CD4-positive, alpha-beta T cell treated with Interleukin-4 for 1 hour (primary cell): ENCODE measurements at regions not wholly inside any gene's neighbourhood (a gene's known extent, or its start where the extent isn't known, plus 50 kb on each side); places are given as distances from the start of the nearest gene placed in this dataset.
"Not testable (repeated sequence)": the region's sequence is repeated elsewhere in the genome, so short reads cannot be mapped to it uniquely, and the experiment has no call there.

Experiments
- DNase-seq, 2 donors: peaks; one replicate each; pipeline ENCODE4 v3.0.0-alpha.2; 2020 to 2022

DNA sequence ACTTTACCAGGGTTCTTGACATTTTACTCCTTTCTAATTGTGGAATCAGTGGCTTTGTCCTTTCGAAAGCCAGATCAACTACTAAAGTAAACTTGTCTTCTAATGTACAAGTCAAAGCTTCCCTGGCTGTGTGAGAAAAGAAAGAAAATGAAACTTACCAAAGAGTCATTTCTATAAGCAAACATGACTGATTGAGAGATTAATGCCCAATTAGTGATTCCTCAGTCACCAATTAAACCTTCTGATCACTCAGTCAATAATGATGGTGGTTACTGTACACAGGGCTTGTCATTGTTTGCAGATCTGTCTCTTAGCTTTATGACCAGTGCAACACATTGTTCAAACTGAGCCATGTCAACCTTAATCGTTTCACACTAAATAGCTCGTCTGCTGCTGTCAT is 1168.4 kb upstream of the CITED2 start:
- DNase-seq: no peak

DNA sequence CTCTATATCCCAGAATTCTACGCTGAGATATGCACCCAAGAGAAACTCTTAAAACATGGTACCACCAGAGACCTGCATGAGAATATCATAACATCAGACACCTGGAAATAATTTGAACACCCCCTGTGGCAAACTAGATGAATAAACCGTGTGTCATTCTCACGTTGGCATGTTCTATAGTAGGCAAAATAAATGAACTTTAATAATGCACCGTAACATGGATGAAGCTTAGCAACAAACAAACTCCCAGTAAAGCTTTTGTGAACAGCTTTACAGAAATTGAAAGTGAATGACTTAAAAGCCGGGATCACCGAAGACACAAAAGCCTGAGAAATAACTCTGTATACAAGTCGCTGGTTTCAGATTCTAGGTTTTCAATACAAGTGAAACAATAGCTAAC is 1166.8 kb upstream of the CITED2 start:
- no peak for DNase-seq

DNA sequence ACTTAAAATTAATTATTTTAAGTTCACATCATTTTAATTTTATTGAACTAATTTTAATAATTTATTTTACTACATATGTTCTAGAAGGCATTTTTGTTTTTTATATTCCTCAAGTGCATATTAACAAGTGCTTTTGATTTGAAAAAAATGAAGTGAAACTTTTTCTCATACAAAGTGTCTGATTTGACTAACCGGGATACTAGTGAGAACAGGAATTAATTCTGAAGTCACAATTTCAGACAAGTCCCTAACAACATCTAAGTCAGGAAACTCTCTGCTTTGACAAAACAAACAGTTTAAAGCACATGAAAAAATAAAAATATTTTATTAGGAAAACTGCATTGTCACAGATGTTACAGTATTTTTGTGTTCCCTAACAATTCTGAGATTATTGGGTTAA is 1166.3 kb upstream of the CITED2 start:
- DNase-seq: no peak

DNA sequence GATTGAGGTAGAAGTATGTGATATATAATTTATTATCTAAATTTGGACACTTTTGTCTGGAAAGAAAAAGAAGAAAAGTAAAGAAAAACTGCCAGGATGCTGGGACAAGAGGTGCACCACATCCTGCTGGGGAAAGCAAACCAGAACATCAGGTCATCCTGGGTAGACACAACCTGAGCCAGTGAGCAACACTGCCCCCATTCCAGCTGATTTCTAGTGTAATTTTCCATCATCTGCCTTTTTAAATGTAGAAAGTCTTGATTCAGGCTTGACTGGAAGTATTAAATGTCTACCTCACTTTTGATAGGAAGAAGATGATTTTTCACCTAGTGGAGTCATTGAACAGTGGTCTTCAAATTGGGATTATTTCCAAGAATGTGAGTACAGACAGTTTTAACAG is 1164.5 kb upstream of the CITED2 start:
- no peak for DNase-seq

DNA sequence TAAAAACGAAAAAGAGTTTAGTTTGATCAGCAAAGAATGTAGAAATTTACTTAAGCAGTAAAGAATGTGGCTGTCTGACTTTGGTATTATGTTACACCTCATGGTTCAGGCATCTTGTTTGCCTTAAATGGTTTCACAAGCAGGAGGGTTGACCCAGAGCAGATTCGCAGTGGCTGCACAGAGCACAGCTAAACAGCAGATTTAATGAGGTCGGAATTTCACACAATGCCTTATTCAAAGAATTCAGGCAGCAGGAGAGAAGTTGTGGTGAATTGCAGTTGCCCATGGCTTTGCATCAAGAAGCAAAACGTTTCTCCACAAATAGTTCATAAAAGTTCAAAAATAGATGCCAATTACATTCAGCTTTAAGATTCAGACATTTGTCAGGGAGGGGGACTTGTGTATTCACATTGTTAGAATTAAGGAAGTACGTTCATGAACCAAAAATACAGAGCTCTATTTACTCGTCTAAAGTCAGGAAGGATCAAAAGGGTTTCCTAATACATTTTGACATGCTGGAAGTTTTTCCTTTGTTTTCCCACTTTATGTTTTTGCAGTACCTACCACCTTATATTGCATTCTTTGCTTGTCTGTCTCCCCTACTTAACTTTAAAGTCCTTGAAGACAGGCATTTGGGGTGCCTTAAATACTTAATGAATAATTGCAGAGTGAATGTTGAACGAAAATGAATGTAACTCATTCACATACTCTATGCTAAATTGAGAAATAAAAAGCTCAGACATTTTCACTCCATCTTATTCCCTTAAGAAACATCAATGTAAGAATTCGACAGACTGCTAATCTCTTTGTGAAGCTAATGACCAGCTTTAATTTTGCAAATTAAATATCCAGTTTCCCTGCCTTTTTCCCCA is 1163.6 kb upstream of the CITED2 start:
- no peak for DNase-seq

DNA sequence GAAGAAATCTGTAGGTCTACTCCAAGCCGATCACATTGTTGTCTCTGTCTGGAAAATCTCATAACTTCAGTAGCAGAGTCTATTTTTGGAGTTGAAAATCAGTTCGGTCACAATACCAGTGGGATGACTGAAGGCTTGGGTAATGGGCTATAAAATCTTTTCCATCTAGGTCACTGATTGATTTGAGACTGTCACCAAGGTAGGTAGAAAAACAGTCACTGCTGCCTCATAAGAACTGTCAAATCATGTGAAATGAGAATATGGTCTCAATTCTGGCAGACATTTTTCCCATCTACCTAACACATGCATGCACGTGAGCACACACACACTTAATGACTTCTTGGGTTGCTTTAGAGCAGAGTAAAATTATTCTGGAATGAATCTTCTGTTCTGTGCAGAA is 1162.8 kb upstream of the CITED2 start:
- DNase-seq: no peak

DNA sequence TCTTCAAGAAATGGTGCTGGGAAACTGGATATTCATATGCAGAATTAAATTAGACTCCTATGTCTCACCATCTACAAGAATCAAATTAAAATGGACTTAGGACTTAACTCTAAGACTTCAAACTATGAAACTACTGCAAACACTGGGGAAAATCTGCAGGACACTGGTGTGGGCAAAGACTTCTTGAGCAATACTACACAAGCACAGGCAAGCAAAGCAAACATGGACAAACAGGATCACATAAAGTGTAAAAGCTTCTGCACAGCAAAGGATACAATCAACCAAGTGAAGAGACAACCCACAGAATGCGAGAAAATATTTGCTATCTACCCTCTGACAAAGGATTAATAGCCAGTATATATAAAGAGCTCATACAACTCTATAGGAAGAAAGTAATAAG is 1161.1 kb upstream of the CITED2 start:
- DNase-seq: no peak

DNA sequence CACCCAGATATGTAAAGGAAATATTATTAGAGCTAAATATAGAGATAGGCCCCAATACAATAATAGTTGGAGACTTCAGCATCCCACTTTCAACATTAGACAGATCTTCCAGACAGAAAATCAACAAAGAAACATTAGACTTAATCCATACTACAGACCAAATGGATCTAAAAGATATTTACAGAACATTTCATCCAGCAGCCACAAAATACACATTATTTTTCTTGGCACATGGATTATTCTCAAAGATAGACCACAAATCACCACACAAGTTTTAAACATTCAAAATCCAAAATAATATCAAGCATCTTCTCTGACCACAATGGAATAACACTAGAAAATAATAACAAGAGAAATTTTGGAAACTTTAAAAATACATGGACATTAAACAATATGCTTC is 1159.1 kb upstream of the CITED2 start:
- no peak for DNase-seq

DNA sequence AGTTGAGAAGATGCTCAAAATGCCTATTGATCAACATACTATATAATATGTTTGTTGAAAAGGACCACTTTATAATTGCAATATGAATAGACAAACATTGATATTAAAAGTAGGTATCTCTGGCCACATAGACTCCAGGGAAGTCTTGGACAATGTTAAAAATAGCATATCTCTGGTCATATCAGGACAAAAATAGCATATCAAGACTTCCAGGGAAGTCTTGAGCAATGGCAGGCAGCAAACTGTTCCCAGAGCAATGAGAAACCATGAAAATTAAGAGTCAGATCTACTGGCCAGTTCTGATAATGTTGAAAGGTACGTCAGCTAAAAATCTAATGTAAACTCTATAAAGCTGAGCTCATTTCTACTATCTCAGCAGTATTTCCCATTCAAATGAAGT is 1130.3 kb upstream of the CITED2 start:
- no peak for DNase-seq

DNA sequence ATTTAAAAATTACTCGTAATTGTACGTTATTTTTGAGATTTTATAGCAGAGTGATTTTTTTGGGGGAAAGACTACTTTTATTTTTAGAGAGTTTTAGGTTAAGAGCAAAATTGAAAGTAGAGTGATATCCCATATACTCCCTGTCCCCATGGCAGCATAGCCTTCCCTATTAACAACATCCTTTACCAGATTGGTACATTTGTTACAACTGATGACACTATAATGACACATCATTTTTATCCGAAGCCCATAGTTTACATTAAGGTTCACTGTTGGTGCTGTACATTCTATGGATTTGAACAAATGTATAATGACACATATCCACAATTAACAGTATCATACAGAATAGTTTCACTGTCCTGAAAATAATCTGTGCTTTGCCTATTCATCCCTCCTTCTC is 1126.4 kb upstream of the CITED2 start:
- no peak for DNase-seq

DNA sequence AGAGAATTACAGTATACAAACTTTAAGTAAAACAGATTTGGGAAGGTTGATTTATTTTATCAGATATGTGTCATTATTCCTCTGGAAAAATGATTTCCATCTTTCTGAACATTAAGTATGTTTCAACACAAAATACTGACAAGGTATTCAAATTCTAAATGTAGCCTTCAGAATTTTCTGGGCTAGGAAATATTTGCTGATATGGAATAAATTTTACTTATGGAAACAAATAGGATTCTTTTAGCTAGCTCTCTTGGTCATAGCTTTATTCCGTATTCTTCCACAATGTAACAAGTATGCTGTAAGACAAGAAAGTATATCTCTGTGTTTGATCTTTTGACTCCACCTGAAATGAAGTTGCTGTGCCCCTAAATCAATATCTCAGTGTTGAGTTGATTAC is 1125.2 kb upstream of the CITED2 start:
- no peak for DNase-seq

DNA sequence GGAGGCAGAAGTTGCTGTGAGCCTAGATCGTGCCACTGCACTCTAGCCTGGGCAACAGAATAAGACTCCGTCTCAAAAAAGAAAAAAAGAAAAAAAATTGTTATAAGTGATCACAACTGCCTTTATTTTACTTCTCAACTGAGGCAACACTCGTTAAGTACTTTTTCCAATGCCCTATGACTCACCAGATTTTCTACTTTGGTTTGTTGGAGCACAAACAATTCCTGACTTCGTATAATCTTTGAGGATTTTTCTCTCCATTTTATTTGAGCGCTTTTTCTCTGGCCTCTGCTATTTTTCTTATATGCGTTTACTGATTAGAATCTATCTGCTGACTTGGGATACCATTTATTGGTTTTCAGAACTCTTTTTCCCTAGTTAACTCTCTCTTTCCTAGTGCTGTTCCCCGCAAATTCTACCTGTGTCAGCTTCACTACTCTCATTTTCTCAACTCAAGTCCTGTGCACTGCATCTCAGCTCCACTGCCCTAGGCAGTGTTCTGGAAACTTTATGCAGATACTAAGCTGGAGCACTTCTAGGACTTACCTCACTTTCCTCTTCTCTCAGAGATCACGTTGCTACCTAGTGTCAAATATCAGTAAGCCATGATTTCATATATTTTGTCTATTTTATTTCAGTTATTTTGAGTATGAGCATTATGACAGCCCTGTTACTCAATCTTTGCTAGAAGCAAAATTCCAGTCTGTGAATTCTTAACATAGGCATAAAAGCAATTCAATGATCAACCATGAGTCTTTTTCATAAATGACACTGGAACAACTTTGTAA is 1120.1 kb upstream of the CITED2 start:
- DNase-seq: no peak

DNA sequence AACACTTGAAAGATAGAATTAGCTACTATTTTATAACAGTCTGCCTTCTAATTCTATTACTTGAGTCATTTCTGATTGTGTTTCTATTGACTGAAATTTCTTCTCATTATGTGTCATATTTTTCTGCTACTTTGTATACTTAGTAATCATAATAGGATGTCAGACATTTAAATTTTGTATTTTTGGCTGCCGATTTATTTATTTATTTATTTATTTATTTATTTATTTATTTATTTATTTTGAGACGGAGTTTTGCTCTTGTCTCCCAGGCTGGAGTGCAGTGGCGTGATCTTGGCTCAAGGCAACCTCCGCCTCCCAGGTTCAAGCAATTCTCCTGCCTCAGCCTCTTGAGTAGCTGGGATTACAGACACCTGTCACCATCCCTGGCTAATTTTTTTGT is 1119.0 kb upstream of the CITED2 start:
- DNase-seq: not testable (repeated sequence)

DNA sequence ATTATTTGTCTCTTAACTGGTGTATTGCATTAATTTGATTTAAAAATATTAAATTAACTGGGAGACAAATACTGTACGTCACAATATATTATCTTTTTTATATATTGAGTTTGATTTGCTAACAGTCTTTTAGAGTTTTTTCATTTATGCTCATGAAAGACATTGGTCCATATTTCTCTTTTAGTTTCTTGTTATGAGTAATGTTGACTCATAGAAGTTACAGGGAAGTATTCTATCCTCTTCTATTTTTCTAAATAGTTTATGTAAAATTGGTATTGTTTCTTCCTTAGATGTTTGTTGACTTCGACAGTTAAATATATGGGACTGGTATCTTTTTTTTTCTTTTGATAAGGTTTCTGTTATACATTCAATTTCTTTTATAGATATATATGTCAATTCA is 1115.6 kb upstream of the CITED2 start:
- no peak for DNase-seq

DNA sequence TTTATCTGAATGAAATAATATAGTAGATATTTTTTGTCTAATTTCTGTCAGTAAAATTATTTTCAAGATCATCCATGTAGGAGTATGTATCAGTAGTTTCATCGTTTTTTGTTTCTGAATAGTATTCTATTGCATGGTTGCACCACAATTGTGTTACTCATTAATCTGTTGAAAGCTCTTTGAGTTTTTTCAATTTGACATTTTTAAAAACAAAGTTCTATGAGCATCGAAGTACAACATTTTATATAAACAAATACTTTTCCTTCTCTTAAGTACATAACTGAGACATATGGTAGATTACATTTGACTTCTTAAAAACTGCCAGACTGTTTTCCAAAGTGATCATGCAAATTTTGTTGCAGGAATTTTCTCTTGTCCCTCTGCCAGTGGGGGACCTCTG is 1113.1 kb upstream of the CITED2 start:
- DNase-seq: no peak

DNA sequence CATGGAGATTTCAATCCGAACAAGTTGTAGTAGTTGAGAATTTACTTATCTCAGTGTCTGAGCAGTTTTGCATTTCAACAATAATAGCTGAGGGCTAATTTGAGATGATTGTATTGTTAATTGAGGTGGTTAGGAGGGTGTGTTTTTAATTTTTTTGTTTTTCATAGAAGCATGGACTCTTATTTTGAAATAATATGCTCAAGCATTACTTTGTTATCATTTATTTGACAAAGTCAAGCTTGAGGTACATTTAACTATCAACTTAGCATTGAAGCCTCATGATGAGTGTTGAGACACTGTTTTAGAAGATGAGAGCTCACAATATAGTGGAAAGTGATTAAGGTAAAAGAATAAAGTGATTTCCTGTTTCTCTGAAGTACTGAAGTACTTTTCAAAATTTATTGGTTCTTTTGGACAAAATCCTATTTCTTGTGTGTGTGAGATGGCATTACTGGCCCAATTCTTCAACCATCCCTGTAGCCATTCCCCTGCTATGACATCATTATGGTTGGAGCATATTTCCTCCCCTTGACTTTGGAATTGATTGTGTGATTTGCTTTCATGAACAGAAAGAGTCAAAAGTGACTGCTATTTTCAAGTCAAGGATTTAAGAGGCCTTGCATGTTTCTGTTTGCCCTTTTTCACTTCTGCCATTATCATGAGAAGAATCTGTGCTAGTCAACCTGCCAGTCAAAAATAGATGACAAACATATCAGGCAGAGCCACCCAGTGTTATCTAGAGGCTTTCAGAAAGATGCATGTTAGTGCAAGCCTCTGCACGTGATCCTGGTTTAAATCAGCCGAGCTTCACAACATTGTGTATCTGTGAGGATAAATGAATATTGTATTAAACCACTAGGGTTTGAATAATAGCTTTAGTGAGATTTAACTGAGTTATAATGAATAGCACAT is 1112.3 kb upstream of the CITED2 start:
- no peak for DNase-seq

DNA sequence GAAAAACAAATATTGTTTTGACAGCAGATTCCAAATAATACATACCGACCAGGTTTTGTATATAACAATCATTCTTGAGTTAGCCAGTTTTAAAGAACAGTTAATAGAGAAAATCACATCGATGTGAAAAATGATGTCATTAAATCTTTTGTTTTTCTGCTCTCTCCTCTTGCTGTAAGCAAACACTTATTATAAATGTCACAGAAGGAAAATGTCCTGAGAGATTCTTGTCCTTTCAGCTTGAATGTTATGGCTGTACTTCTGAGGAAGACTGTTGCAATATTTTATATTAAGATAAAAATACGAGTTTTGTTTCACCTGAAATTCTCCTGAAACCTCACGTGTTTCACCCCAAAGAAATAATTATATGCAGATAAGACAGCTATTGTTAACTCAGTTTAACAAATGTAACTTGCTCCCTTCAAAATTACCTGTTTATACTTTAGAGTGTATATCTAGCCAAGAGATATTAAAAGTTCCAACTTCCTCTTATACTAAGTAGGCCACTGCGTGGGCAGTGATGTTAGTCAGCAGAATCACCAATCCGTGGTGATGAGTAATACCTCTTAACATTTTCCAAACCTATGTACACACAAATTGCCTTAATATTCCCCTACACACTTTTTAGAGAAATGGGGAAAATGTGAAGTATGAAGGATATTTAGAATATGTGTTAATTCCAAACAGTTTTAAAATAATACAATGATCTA is 1111.4 kb upstream of the CITED2 start:
- DNase-seq: no peak

DNA sequence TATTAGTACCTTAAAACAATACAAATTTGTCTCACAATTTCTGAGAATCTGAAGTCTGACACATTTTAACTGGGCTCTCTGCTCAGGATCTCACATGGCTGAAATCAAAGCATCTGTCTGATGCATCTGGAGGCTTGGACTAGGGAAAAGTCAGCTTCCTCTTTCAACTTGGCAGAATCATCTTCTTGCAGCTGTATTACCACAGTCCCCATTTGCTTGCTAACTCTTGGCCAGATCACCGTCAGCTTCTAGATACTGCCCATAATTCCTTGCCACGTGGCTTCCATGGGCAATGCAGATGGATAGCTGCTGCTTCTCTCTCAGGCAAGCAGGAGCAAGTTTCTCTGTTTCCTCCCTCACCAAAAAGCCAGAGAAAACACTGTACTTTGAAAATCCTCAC is 1106.4 kb upstream of the CITED2 start:
- DNase-seq: no peak

DNA sequence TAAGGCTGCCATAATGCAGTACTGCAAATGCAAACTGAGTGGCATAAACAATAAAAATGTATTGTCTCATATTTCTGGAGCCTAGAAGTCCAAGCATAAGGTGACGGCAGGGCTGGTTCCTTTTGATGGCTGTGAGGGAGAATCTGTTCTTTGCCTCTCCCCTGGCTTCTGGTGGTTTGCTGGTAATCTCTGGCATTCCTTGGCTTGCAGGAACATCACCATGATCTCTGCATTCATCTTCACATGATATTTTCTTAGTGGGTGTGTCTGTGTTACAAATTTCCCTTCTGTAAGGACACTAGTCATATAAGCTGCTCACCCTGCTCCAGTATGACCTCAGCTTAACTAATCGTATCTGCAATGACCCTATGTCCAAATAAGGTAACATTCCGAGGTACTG is 1104.2 kb upstream of the CITED2 start:
- no peak for DNase-seq

DNA sequence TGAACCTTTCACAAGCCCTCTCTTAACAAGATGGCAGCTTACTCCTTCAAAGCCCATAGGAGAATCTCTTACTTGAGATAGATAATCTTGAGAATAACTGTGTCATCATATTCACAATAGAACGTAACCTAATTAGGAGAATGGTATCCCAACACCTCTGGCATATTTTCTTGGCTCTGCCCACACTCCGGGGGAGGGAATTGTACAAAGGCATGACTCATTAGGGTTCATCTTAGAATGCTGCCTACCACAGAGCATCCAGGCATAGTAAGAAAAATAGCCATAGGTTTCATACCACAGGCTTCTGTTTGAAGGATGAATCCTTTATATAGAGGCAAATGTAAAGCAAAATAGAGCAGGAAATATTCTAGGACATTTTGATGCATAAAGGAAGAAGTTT is 1100.6 kb upstream of the CITED2 start:
- DNase-seq: no peak

DNA sequence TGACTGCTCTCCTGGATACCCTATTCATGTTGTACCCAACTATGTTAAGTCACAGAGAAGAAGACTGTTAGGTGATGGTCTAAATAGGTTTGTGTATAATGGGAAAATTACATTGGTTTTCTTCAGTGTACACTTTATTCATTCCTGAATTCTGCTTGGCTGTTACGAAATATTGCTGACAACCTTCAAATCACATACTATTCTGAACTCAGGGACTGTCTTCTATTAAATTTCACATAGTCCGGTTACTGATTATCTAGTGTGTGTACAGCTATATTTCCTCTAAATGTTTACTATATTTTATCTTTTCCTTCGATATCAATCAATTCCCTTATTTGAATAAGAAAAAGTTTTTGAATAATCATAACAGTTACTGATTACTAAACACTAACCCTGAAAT is 1090.3 kb upstream of the CITED2 start:
- no peak for DNase-seq

DNA sequence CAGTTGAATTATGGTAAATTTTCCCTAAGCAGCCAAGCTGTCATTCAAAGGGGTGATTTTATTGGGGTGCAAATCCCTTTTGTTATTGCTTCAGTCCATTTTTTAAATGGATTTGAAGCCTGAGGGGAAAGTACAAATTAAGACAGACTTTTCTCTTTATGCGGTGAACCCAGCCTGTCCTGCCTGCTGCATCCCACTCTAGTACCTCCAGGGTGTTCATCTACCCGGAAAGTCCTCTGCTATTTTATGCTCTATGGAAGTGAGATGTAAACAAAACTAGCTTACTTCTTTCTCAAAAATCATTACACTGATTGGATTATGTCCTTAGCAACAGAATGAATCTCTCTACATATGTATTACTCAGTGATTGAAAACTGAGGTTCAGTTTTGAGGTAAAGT is 1088.9 kb upstream of the CITED2 start:
- no peak for DNase-seq
